OCI-LY7 (cell line): ENCODE measurements at regions not wholly inside any gene's neighbourhood (a gene's known extent, or its start where the extent isn't known, plus 50 kb on each side); places are given as distances from the start of the nearest gene placed in this dataset.

Experiments
- BruUV-seq: library from RNA; stranded (reverse); fragments of 400-500 nt; replicated peaks from 2 replicates; lab custom pipeline; 2021; lab: Mats Ljungman, UMichigan
- CTCF ChIA-PET: fragments of 300-600 bp; sonication (Branson Sonifier 250); formaldehyde crosslinking; loops from one replicate; lab custom pipeline; 2022; ENCODE audit warnings: antibody characterized with exemption; ENCODE audit not compliant: unreplicated experiment; lab: Charles Lee
- POLR2A ChIA-PET: fragments of 300-600 bp; sonication (Branson Sonifier 250); formaldehyde crosslinking; loops from one replicate; lab custom pipeline; 2022; ENCODE audit warnings: antibody characterized with exemption; lab: Charles Lee
- DNase-seq: peaks from one replicate; pipeline ENCODE4 v3.0.0-alpha.2; 2015; ENCODE audit warnings: low spot score
- H2AFZ ChIP-seq: fragments of 200-600 bp; sonication (generic), shearing (Covaris generic); 2 replicates; pipeline ENCODE4 v1.6.1; 2014; ENCODE audit warnings: mild to moderate bottlenecking, antibody characterized with exemption, low read length, moderate library complexity
- H3K27ac ChIP-seq: fragments of 200-600 bp; sonication (generic); 2 replicates; pipeline ENCODE4 v1.5.1; 2014; ENCODE audit warnings: mixed run types, low read depth, mild to moderate bottlenecking, moderate library complexity, low read length, inconsistent platforms; ENCODE audit not compliant: poor library complexity, severe bottlenecking
- H3K36me3 ChIP-seq: fragments of 200-600 bp; sonication (generic); 2 replicates; pipeline ENCODE4 v1.6.1; 2014; ENCODE audit warnings: mild to moderate bottlenecking, antibody characterized with exemption, low read length, moderate library complexity, mixed read lengths; ENCODE audit not compliant: insufficient read depth
- H3K4me1 ChIP-seq: fragments of 200-600 bp; sonication (generic); 2 replicates; pipeline ENCODE4 v1.5.1; 2014; ENCODE audit warnings: mild to moderate bottlenecking, low read length; ENCODE audit not compliant: insufficient read depth, poor library complexity, severe bottlenecking
- H3K4me2 ChIP-seq: fragments of 200-600 bp; sonication (generic); 2 replicates; pipeline ENCODE4 v1.6.1; 2014; ENCODE audit warnings: mild to moderate bottlenecking, low read length
- H3K4me3 ChIP-seq: fragments of 200-600 bp; sonication (generic); 2 replicates; pipeline ENCODE4 v1.5.1; 2014; ENCODE audit warnings: mild to moderate bottlenecking, low read depth, low read length; ENCODE audit not compliant: poor library complexity, severe bottlenecking
- H3K79me2 ChIP-seq: fragments of 200-600 bp; sonication (generic); 2 replicates; pipeline ENCODE4 v1.6.1; 2016; ENCODE audit warnings: low read depth, mild to moderate bottlenecking, low read length, moderate library complexity, mixed read lengths; ENCODE audit not compliant: insufficient read depth
- H3K9me2 ChIP-seq: fragments of 200-600 bp; sonication (generic); 2 replicates; pipeline ENCODE4 v1.6.1; 2016; ENCODE audit warnings: mild to moderate bottlenecking, low read length, mixed read lengths; ENCODE audit not compliant: insufficient read depth
- H3K9me3 ChIP-seq: fragments of 200-600 bp; sonication (generic); 2 replicates; pipeline ENCODE4 v1.6.1; 2014; ENCODE audit warnings: mild to moderate bottlenecking, mixed run types, low read length, mixed read lengths
- H4K20me1 ChIP-seq: fragments of 200-600 bp; sonication (generic); 2 replicates; pipeline ENCODE4 v1.6.1; 2014; ENCODE audit warnings: mild to moderate bottlenecking, antibody characterized with exemption, low read length, moderate library complexity, mixed read lengths; ENCODE audit not compliant: insufficient read depth
- CTCF ChIP-seq: fragments of 200-600 bp; sonication (generic); conservative IDR thresholded peaks from 2 replicates; pipeline ENCODE4 v1.5.1; 2014; ENCODE audit warnings: mild to moderate bottlenecking, antibody characterized with exemption, low read length, moderate library complexity, mixed read lengths
- EZH2phosphoT487 ChIP-seq: fragments of 200-600 bp; sonication (generic); IDR thresholded peaks from 2 replicates; pipeline ENCODE4 v1.6.1; 2018; ENCODE audit warnings: low read depth, borderline replicate concordance, mild to moderate bottlenecking, mixed run types, antibody characterized with exemption, low read length, moderate library complexity, mixed read lengths
- intact Hi-C: fragments of 100-400 bp; cut with micrococcal nuclease; formaldehyde crosslinking; loops from one replicate; pipeline ENCODE4 v1.10.0; 2022; ENCODE audit not compliant: unreplicated experiment

GRCh38 chr9:91138760-91139159 lies 223.0 kb downstream of the AUH start:
- no peaks in the 10 kb centered on the region for H3K79me2 ChIP-seq
- no peak overlapping the region for H2AFZ ChIP-seq
- no TSS peak for BruUV-seq
- POLR2A ChIA-PET = interaction anchor here (0.6 to 1.1 kb wide), 3 partner anchors 20 to 527 kb away, joined by 3 read pairs; no protein-coding TSS in a partner anchor
- TF ChIP-seq EZH2phosphoT487 (no peak), CTCF (no peak)
- intact Hi-C loops = no loop called here
- no peaks in the 10 kb centered on the region for H3K36me3 ChIP-seq
- DNase-seq = no peak
- H3K4me1 ChIP-seq = peaks cover 15% of the 10 kb centered on the region
- no peaks in the 10 kb centered on the region for H3K9me2 ChIP-seq
- no peak overlapping the region for H3K4me2 ChIP-seq
- no peak overlapping the region for H3K4me3 ChIP-seq
- H4K20me1 ChIP-seq = no peaks in the 10 kb centered on the region
- H3K9me3 ChIP-seq = no peaks in the 10 kb centered on the region
- CTCF ChIA-PET = no interaction called here
- H3K27ac ChIP-seq = no peak overlapping the region

- no peaks in the 10 kb centered on the region for H3K9me2 ChIP-seq
- no peak overlapping the region for H3K4me3 ChIP-seq
- no TSS peak for BruUV-seq
- H2AFZ ChIP-seq = no peak overlapping the region
- no peaks in the 10 kb centered on the region for H3K79me2 ChIP-seq
- ChIA-PET POLR2A (interaction anchor here (0.6 to 1.3 kb wide), 2 partner anchors 34 to 43 kb away, joined by 4 to 6 read pairs; no protein-coding TSS in a partner anchor), CTCF (interaction anchor here (0.7 kb wide), 1 partner anchor 79 kb away, joined by 3 read pairs; no protein-coding TSS in a partner anchor)
- no peak overlapping the region for H3K27ac ChIP-seq
- no peaks in the 10 kb centered on the region for H3K9me3 ChIP-seq
- H4K20me1 ChIP-seq = no peaks in the 10 kb centered on the region
- H3K4me2 ChIP-seq = no peak overlapping the region
- TF ChIP-seq CTCF (no peak), EZH2phosphoT487 (no peak)
- intact Hi-C loops = no loop called here
- peaks cover 15% of the 10 kb centered on the region for H3K4me1 ChIP-seq
- no peak for DNase-seq
- no peaks in the 10 kb centered on the region for H3K36me3 ChIP-seq
Measured at GRCh38 chr9:91141407-91141965, 220.2 kb downstream of the AUH start.

GRCh38 chr9:91143162-91143561 lies 218.6 kb downstream of the AUH start:
- H4K20me1 ChIP-seq = no peaks in the 10 kb centered on the region
- H3K9me2 ChIP-seq = no peaks in the 10 kb centered on the region
- H3K4me3 ChIP-seq = no peak overlapping the region
- TF ChIP-seq CTCF (no peak), EZH2phosphoT487 (no peak)
- intact Hi-C loops = no loop called here
- no peak for DNase-seq
- H3K36me3 ChIP-seq = no peaks in the 10 kb centered on the region
- H3K27ac ChIP-seq = no peak overlapping the region
- no peak overlapping the region for H3K4me2 ChIP-seq
- H2AFZ ChIP-seq = no peak overlapping the region
- peaks cover 15% of the 10 kb centered on the region for H3K4me1 ChIP-seq
- CTCF ChIA-PET = no interaction called here
- BruUV-seq = no TSS peak
- POLR2A ChIA-PET = interaction anchor here (0.6 to 1.3 kb wide), 2 partner anchors 41 to 1276 kb away, joined by 3 to 6 read pairs; no protein-coding TSS in a partner anchor
- no peaks in the 10 kb centered on the region for H3K9me3 ChIP-seq
- no peaks in the 10 kb centered on the region for H3K79me2 ChIP-seq
